ENCODE measurements at regions not wholly inside any gene's neighbourhood (a gene's known extent, or its start where the extent isn't known, plus 50 kb on each side); places are given as distances from the start of the nearest gene placed in this dataset.

GRCh38 chr18:2301316-2301715 lies 270.0 kb downstream of the METTL4 start:
- no peak for DNase-seq (ENCODE audit: extremely low spot score in 2 of 2)
- TF ChIP-seq POLR2A (IDR thresholded peaks at IDR 0.05): no peak
- TF ChIP-seq POLR2AphosphoS5 (IDR thresholded peaks at IDR 0.05; ENCODE audit: insufficient read depth in 1 of 2, low read depth in 1 of 2): no peak
- TF ChIP-seq CTCF (IDR thresholded peaks at IDR 0.05): no peak
- Histone ChIP-seq H3K9me3 (no peaks in the 10 kb centered on the region), H3K27ac (no peak overlapping the region), H3K4me3 (no peak overlapping the region), H3K36me3 (no peaks in the 10 kb centered on the region), H3K4me1 (peaks cover 13% of the 10 kb centered on the region), H3K27me3 (no peaks in the 10 kb centered on the region)
- intact Hi-C loops (cut with DNase I): no loop called here

- intact Hi-C loops (cut with DNase I): no loop called here
- Histone ChIP-seq H3K9me3 (no peaks in the 10 kb centered on the region), H3K36me3 (no peaks in the 10 kb centered on the region), H3K4me3 (no peak overlapping the region), H3K27ac (no peak overlapping the region), H3K4me1 (peaks cover 13% of the 10 kb centered on the region), H3K27me3 (no peaks in the 10 kb centered on the region)
- no peak for DNase-seq (ENCODE audit: extremely low spot score in 2 of 2)
- TF ChIP-seq CTCF (IDR thresholded peaks at IDR 0.05): no peak
- TF ChIP-seq POLR2A (IDR thresholded peaks at IDR 0.05): no peak
- TF ChIP-seq POLR2AphosphoS5 (IDR thresholded peaks at IDR 0.05; ENCODE audit: insufficient read depth in 1 of 2, low read depth in 1 of 2): no peak
Measured at GRCh38 chr18:2302012-2302411, 269.3 kb downstream of the METTL4 start.

GRCh38 chr18:2302628-2303516 lies 268.4 kb downstream of the METTL4 start:
- H3K4me3 ChIP-seq: no peak overlapping the region
- no peaks in the 10 kb centered on the region for H3K9me3 ChIP-seq
- DNase-seq (ENCODE audit: extremely low spot score in 2 of 2): no peak
- intact Hi-C loops (cut with DNase I): no loop called here
- TF ChIP-seq POLR2AphosphoS5 (IDR thresholded peaks at IDR 0.05; ENCODE audit: insufficient read depth in 1 of 2, low read depth in 1 of 2): no peak
- no peak for TF ChIP-seq POLR2A (IDR thresholded peaks at IDR 0.05)
- no peak for TF ChIP-seq CTCF (IDR thresholded peaks at IDR 0.05)
- H3K27me3 ChIP-seq: no peaks in the 10 kb centered on the region
- H3K36me3 ChIP-seq: no peaks in the 10 kb centered on the region
- peaks cover 13% of the 10 kb centered on the region for H3K4me1 ChIP-seq
- H3K27ac ChIP-seq: no peak overlapping the region

GRCh38 chr18:2303517-2304238 lies 267.6 kb downstream of the METTL4 start:
- intact Hi-C loops (cut with DNase I): no loop called here
- TF ChIP-seq CTCF (IDR thresholded peaks at IDR 0.05): no peak
- no peak for TF ChIP-seq POLR2AphosphoS5 (IDR thresholded peaks at IDR 0.05; ENCODE audit: insufficient read depth in 1 of 2, low read depth in 1 of 2)
- TF ChIP-seq POLR2A (IDR thresholded peaks at IDR 0.05): no peak
- DNase-seq (ENCODE audit: extremely low spot score in 2 of 2): no peak
- Histone ChIP-seq H3K4me3 (no peak overlapping the region), H3K4me1 (peaks cover 13% of the 10 kb centered on the region), H3K9me3 (no peaks in the 10 kb centered on the region), H3K27me3 (no peaks in the 10 kb centered on the region), H3K36me3 (no peaks in the 10 kb centered on the region), H3K27ac (no peak overlapping the region)
